ENCODE measurements at regions not wholly inside any gene's neighbourhood (a gene's known extent, or its start where the extent isn't known, plus 50 kb on each side); places are given as distances from the start of the nearest gene placed in this dataset.

DNA sequence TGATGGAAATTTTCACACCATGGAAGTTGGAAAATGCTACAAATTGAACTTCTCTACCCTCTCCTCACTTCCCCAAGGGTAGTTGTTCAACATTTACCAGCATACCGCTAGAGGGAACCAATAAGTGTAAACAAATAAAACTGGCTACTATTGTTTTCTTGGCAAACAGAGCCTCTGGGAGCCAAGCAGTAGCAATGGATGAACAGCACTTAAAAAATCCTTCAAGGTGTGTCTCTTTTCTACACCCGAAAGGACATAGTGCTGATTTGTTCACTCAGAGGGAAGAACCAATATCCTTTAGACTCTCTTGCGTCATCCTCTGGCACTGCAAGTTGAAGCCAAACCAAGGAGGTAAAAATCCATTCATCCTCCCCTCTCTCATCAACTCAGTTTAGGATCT lies 161.5 kb downstream of the TBX15 start:
- no peak overlapping the region for H3K27ac ChIP-seq (ENCODE audit: low read depth in 1 of 2, low read length in 2 of 2)
- no peaks in the 10 kb centered on the region for H3K27me3 ChIP-seq (ENCODE audit: control insufficient read depth in 1 of 2, insufficient read depth in 2 of 2, low read length in 2 of 2)
- H3K4me1 ChIP-seq (ENCODE audit: insufficient read depth, low read length) = no peaks in the 10 kb centered on the region
- CTCF ChIA-PET = no interaction called here
- Mint-ChIP-seq H3K4me3 (no peak overlapping the region), H3K36me3 (ENCODE audit: low read depth) (no peaks in the 10 kb centered on the region), H3K4me1 (ENCODE audit: low read depth) (no peaks in the 10 kb centered on the region), H3K27ac (no peak overlapping the region), H3K27me3 (no peaks in the 10 kb centered on the region), H3K9me3 (peaks cover 13% of the 10 kb centered on the region)
- peaks cover 7 to 10% of the 10 kb centered on the region in 2 experiments for H3K9me3 ChIP-seq (ENCODE audit: control insufficient read depth in 1 of 2, insufficient read depth in 1 of 2, low read length in 2 of 2)
- ATAC-seq (ENCODE audit: poor library complexity) (no peak), DNase-seq (no peak)
- H3K4me3 ChIP-seq (ENCODE audit: low read length) = no peak overlapping the region
- H3K36me3 ChIP-seq (ENCODE audit: insufficient read depth, low read length) = no peaks in the 10 kb centered on the region
- no peak for TF ChIP-seq CTCF (IDR thresholded peaks at IDR 0.05)
- intact Hi-C loops (cut with DNase I, micrococcal nuclease) = no loop called here
- POLR2A ChIA-PET = no interaction called here

DNA sequence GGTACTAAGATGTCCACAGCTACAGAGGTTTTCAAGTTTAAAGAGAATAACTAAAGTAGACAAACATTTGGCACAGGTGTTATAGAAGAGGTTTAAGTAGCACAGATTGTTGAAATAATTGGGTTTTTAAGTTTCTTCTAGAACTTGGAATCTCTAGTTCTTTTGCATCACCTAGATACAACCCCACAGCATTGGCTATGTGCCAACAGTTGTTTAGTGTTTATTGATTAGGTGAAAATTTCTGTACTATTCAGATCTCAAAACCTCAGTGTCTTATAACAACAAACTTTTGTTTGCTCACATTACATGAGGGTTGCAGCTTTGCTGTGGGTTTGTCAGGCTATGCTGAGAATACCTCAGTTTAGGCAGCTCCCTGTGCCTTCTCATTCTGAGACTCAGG lies 162.5 kb downstream of the TBX15 start:
- H3K4me1 Mint-ChIP-seq (ENCODE audit: low read depth) = no peaks in the 10 kb centered on the region

GRCh38 chr1:118821801-118822200 lies 166.3 kb downstream of the TBX15 start:
- POLR2A ChIA-PET = no interaction called here
- no peaks in the 10 kb centered on the region for H3K27me3 ChIP-seq (ENCODE audit: control insufficient read depth in 1 of 2, insufficient read depth in 2 of 2, low read length in 2 of 2)
- H3K27me3 Mint-ChIP-seq = no peaks in the 10 kb centered on the region
- H3K36me3 Mint-ChIP-seq (ENCODE audit: low read depth) = no peaks in the 10 kb centered on the region
- H3K27ac ChIP-seq (ENCODE audit: low read depth in 1 of 2, low read length in 2 of 2) = no peak overlapping the region
- no peak overlapping the region for H3K4me3 ChIP-seq (ENCODE audit: low read length)
- DNase-seq (no peak), ATAC-seq (ENCODE audit: poor library complexity) (no peak)
- H3K36me3 ChIP-seq (ENCODE audit: insufficient read depth, low read length) = no peaks in the 10 kb centered on the region
- no peak overlapping the region for H3K4me3 Mint-ChIP-seq
- intact Hi-C loops (cut with DNase I, micrococcal nuclease) = no loop called here
- H3K4me1 ChIP-seq (ENCODE audit: insufficient read depth, low read length) = no peaks in the 10 kb centered on the region
- H3K9me3 ChIP-seq (ENCODE audit: control insufficient read depth in 1 of 2, insufficient read depth in 1 of 2, low read length in 2 of 2) = no peaks in the 10 kb centered on the region
- no peak overlapping the region for H3K27ac Mint-ChIP-seq
- CTCF ChIA-PET = no interaction called here
- no peak for TF ChIP-seq CTCF (IDR thresholded peaks at IDR 0.05)
- peaks cover 11% of the 10 kb centered on the region for H3K9me3 Mint-ChIP-seq
- H3K4me1 Mint-ChIP-seq (ENCODE audit: low read depth) = no peaks in the 10 kb centered on the region

More for the DNA sequence above, 162.5 kb downstream of the TBX15 start:
- DNase-seq (no peak), ATAC-seq (ENCODE audit: poor library complexity) (no peak)
- Histone ChIP-seq H3K36me3 (ENCODE audit: insufficient read depth, low read length) (no peaks in the 10 kb centered on the region), H3K4me1 (ENCODE audit: insufficient read depth, low read length) (no peaks in the 10 kb centered on the region), H3K27ac (ENCODE audit: low read depth in 1 of 2, low read length in 2 of 2) (no peak overlapping the region), H3K27me3 (ENCODE audit: control insufficient read depth in 1 of 2, insufficient read depth in 2 of 2, low read length in 2 of 2) (no peaks in the 10 kb centered on the region), H3K4me3 (ENCODE audit: low read length) (no peak overlapping the region), H3K9me3 (ENCODE audit: control insufficient read depth in 1 of 2, insufficient read depth in 1 of 2, low read length in 2 of 2) (peaks cover 4 to 7% of the 10 kb centered on the region in 2 experiments)
- CTCF ChIA-PET = no interaction called here
- POLR2A ChIA-PET = no interaction called here
- Mint-ChIP-seq H3K36me3 (ENCODE audit: low read depth) (no peaks in the 10 kb centered on the region), H3K27ac (no peak overlapping the region), H3K27me3 (no peaks in the 10 kb centered on the region), H3K4me3 (no peak overlapping the region), H3K9me3 (peaks cover 11% of the 10 kb centered on the region)
- no peak for TF ChIP-seq CTCF (IDR thresholded peaks at IDR 0.05)
- intact Hi-C loops (cut with DNase I, micrococcal nuclease) = no loop called here
